Endodermal cell (in vitro differentiated cells): ENCODE measurements at regions not wholly inside any gene's neighbourhood (a gene's known extent, or its start where the extent isn't known, plus 50 kb on each side); places are given as distances from the start of the nearest gene placed in this dataset.

ENCODE experiments used
- DNase-seq: peaks from one replicate; pipeline ENCODE4 v3.0.0-alpha.2; 2017
- H3K27ac ChIP-seq: 2 replicates; pipeline ENCODE4 v1.5.1; 2013; ENCODE audit warnings: mild to moderate bottlenecking, low read depth, low read length, moderate library complexity
- H3K27me3 ChIP-seq: 2 replicates; pipeline ENCODE4 v1.6.1; 2013; ENCODE audit warnings: mild to moderate bottlenecking, low read length, moderate library complexity; ENCODE audit not compliant: insufficient read depth, control insufficient read depth, poor library complexity, severe bottlenecking
- H3K36me3 ChIP-seq: 2 replicates; pipeline ENCODE4 v1.7.0; 2013; ENCODE audit warnings: mild to moderate bottlenecking, low read length, moderate library complexity; ENCODE audit not compliant: control insufficient read depth, insufficient read depth
- H3K4me1 ChIP-seq: one replicate; pipeline ENCODE4 v1.7.0; 2013; ENCODE audit warnings: low read length; ENCODE audit not compliant: control insufficient read depth, insufficient read depth
- H3K4me3 ChIP-seq: 2 replicates; pipeline ENCODE4 v1.5.1; 2013; ENCODE audit warnings: mild to moderate bottlenecking, low read length, moderate library complexity
- H3K9ac ChIP-seq: 2 replicates; pipeline ENCODE4 v1.6.1; 2013; ENCODE audit warnings: mild to moderate bottlenecking, low read length, moderate library complexity; ENCODE audit not compliant: poor library complexity, severe bottlenecking; ENCODE audit errors: extremely low read depth
- H3K9me3 ChIP-seq: 2 replicates; pipeline ENCODE4 v1.6.1; 2013; ENCODE audit warnings: mild to moderate bottlenecking, low read length, moderate library complexity; ENCODE audit not compliant: control insufficient read depth
- H3K27ac Mint-ChIP-seq: 2 replicates; pipeline ENCODE4 v1.8.0; 2020; ENCODE audit warnings: mixed read lengths
- H3K27me3 Mint-ChIP-seq: 2 replicates; pipeline ENCODE4 v1.8.0; 2021; ENCODE audit warnings: mild to moderate bottlenecking, mixed read lengths; ENCODE audit not compliant: insufficient read depth
- H3K36me3 Mint-ChIP-seq: 2 replicates; pipeline ENCODE4 v1.8.0; 2020; ENCODE audit warnings: low read depth, mixed read lengths
- H3K4me1 Mint-ChIP-seq: 2 replicates; pipeline ENCODE4 v1.8.0; 2020; ENCODE audit warnings: mixed read lengths
- H3K4me3 Mint-ChIP-seq: 2 replicates; pipeline ENCODE4 v1.8.0; 2020; ENCODE audit warnings: mild to moderate bottlenecking, moderate library complexity, mixed read lengths
- H3K9me3 Mint-ChIP-seq: 2 replicates; pipeline ENCODE4 v1.8.0; 2020; ENCODE audit warnings: mild to moderate bottlenecking, mixed read lengths
- CTCF ChIP-seq: fragments of 200-600 bp; sonication (generic); conservative IDR thresholded peaks from 2 replicates; pipeline ENCODE4 v1.5.0; 2021; ENCODE audit warnings: antibody characterized with exemption, mild to moderate bottlenecking
- WGBS, 2 experiments: methylation state at CpG; one replicate each; pipeline versions ENCODE4 v1.1.5 to v1.1.7; 2013; ENCODE audit warnings: missing lambda C conversion rate in 2 of 2, mixed read lengths in 1 of 2; ENCODE audit not compliant: insufficient coverage in 1 of 2, insufficient read length in 1 of 2; 5-methylcytosine and 5-hydroxymethylcytosine counted together

GRCh38 chrX:46016296-46016695 is 528.9 kb downstream of the ZNF674 start:
- H3K27ac ChIP-seq: no peak overlapping the region
- H3K27ac Mint-ChIP-seq: no peak overlapping the region
- H3K9ac ChIP-seq: no peak overlapping the region
- H3K9me3 ChIP-seq: no peaks in the 10 kb centered on the region
- no peak for DNase-seq
- no peaks in the 10 kb centered on the region for H3K27me3 ChIP-seq
- H3K36me3 ChIP-seq: no peaks in the 10 kb centered on the region
- no peak overlapping the region for H3K4me3 Mint-ChIP-seq
- no peaks in the 10 kb centered on the region for H3K27me3 Mint-ChIP-seq
- H3K9me3 Mint-ChIP-seq: peaks cover 36% of the 10 kb centered on the region
- H3K4me1 ChIP-seq: no peaks in the 10 kb centered on the region
- 89 to 95% methylated on average over 4 to 18 of the region's 18 CpGs for WGBS, 2 experiments
- H3K4me3 ChIP-seq: no peak overlapping the region
- H3K4me1 Mint-ChIP-seq: no peaks in the 10 kb centered on the region
- no peaks in the 10 kb centered on the region for H3K36me3 Mint-ChIP-seq
- TF ChIP-seq CTCF: no peak

GRCh38 chrX:46015653-46016052 is 529.6 kb downstream of the ZNF674 start:
- no peaks in the 10 kb centered on the region for H3K36me3 ChIP-seq
- DNase-seq: no peak
- H3K9me3 ChIP-seq: no peaks in the 10 kb centered on the region
- Mint-ChIP-seq H3K4me1 (no peaks in the 10 kb centered on the region), H3K27ac (no peak overlapping the region), H3K27me3 (no peaks in the 10 kb centered on the region), H3K4me3 (no peak overlapping the region), H3K9me3 (peaks cover 32% of the 10 kb centered on the region), H3K36me3 (no peaks in the 10 kb centered on the region)
- H3K27ac ChIP-seq: no peak overlapping the region
- TF ChIP-seq CTCF: no peak
- 100% methylated on average over 1 of the region's 2 CpGs; no CpG with 5 or more reads in 1 of the 2 experiments for WGBS, 2 experiments
- H3K4me1 ChIP-seq: no peaks in the 10 kb centered on the region
- H3K9ac ChIP-seq: no peak overlapping the region
- no peaks in the 10 kb centered on the region for H3K27me3 ChIP-seq
- no peak overlapping the region for H3K4me3 ChIP-seq

- DNase-seq: no peak
- 78% methylated on average over 1 of the region's 2 CpGs; no CpG with 5 or more reads in 1 of the 2 experiments for WGBS, 2 experiments
- Mint-ChIP-seq H3K4me1 (no peaks in the 10 kb centered on the region), H3K36me3 (no peaks in the 10 kb centered on the region), H3K27me3 (no peaks in the 10 kb centered on the region), H3K27ac (no peak overlapping the region), H3K4me3 (no peak overlapping the region), H3K9me3 (peaks cover 45% of the 10 kb centered on the region)
- no peaks in the 10 kb centered on the region for H3K36me3 ChIP-seq
- H3K4me1 ChIP-seq: no peaks in the 10 kb centered on the region
- no peak overlapping the region for H3K27ac ChIP-seq
- H3K4me3 ChIP-seq: no peak overlapping the region
- H3K27me3 ChIP-seq: no peaks in the 10 kb centered on the region
- TF ChIP-seq CTCF: no peak
- H3K9me3 ChIP-seq: no peaks in the 10 kb centered on the region
- no peak overlapping the region for H3K9ac ChIP-seq
These were observed 552.7 kb downstream of the ZNF674 start for GRCh38 chrX:45992402-45993123.
